SH-SY5Y (cell line): ENCODE measurements at regions not wholly inside any gene's neighbourhood (a gene's known extent, or its start where the extent isn't known, plus 50 kb on each side); places are given as distances from the start of the nearest gene placed in this dataset.

Experiments
- GATA2 ChIP-seq: IDR thresholded peaks from 2 replicates; pipeline ENCODE4 v1.6.1; 2011; ENCODE audit warnings: mild to moderate bottlenecking, low read depth, low read length
- GATA3 ChIP-seq: IDR thresholded peaks from 2 replicates; pipeline ENCODE4 v1.6.1; 2011; ENCODE audit warnings: low read depth, mild to moderate bottlenecking, low read length, moderate library complexity

- TF ChIP-seq GATA2 (no peak), GATA3 (no peak)
These were observed 1514.7 kb downstream of the PCDH18 start for GRCh38 chr4:136017556-136017955.
